ENCODE measurements at regions not wholly inside any gene's neighbourhood (a gene's known extent, or its start where the extent isn't known, plus 50 kb on each side); places are given as distances from the start of the nearest gene placed in this dataset.
"Not testable (repeated sequence)": the region's sequence is repeated elsewhere in the genome, so short reads cannot be mapped to it uniquely, and the experiment has no call there.

GRCh38 chr3:6301626-6302025 is 559.3 kb upstream of the GRM7 start:
- H3K4me3 ChIP-seq (replicated peaks; ENCODE audit: low read depth, low read length), result no peak overlapping the region
- TF ChIP-seq, protein P1, sequence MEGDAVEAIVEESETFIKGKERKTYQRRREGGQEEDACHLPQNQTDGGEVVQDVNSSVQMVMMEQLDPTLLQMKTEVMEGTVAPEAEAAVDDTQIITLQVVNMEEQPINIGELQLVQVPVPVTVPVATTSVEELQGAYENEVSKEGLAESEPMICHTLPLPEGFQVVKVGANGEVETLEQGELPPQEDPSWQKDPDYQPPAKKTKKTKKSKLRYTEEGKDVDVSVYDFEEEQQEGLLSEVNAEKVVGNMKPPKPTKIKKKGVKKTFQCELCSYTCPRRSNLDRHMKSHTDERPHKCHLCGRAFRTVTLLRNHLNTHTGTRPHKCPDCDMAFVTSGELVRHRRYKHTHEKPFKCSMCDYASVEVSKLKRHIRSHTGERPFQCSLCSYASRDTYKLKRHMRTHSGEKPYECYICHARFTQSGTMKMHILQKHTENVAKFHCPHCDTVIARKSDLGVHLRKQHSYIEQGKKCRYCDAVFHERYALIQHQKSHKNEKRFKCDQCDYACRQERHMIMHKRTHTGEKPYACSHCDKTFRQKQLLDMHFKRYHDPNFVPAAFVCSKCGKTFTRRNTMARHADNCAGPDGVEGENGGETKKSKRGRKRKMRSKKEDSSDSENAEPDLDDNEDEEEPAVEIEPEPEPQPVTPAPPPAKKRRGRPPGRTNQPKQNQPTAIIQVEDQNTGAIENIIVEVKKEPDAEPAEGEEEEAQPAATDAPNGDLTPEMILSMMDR (IDR thresholded peaks at IDR 0.05; ENCODE audit: low read length, missing control alignments), result no peak
- DNase-seq (ENCODE audit: low read depth), result no peak

DNA sequence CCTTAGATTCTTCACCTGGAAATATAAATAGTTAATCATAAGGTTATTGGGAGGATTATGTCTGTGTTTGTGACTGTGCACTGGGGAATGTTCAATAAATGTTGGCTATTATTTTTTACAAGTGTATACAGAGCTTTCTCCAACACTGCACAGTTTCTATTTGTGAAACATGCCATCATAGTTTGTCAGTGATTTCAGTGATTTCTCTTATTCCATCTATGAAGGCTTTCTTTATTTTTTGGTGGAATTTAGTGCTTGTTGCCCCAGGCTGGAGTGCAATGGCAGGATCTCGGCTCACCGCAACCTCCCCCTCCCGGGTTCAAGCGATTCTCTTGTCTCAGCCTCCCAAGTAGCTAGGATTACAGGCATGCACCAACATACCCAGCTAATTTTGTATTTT is 545.0 kb upstream of the GRM7 start:
- no peak for DNase-seq (ENCODE audit: low read depth)
- no peak overlapping the region for H3K4me3 ChIP-seq (replicated peaks; ENCODE audit: low read depth, low read length)
- TF ChIP-seq, protein P1 (IDR thresholded peaks at IDR 0.05; ENCODE audit: low read length, missing control alignments), result no peak

DNA sequence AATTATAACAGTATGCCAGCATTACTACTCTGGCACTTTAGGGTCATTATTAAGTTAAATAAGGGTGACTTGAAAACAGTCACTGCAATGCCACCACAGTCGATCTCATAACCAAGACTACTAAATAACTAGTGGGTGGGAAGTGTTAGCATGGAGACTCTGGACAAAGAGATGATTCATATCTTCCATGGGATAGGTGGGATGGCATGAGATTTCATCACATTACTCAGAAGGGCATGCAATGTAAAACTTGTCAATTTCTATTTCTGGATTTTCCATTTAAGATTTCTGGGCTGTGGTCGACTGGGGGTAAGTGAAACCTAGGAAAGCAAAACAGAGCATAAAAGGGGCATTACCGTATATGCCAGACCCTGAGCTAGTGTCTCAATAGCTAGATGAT is 538.9 kb upstream of the GRM7 start:
- TF ChIP-seq, protein P1 (IDR thresholded peaks at IDR 0.05; ENCODE audit: low read length, missing control alignments), result no peak
- no peak for DNase-seq (ENCODE audit: low read depth)
- H3K4me3 ChIP-seq (replicated peaks; ENCODE audit: low read depth, low read length), result no peak overlapping the region

- no peak for DNase-seq (ENCODE audit: low read depth)
- TF ChIP-seq, protein P1 (IDR thresholded peaks at IDR 0.05; ENCODE audit: low read length, missing control alignments), result no peak
- no peak overlapping the region for H3K4me3 ChIP-seq (replicated peaks; ENCODE audit: low read depth, low read length)
These were observed 534.1 kb upstream of the GRM7 start for GRCh38 chr3:6326771-6327170.

- not testable (repeated sequence) for H3K4me3 ChIP-seq (replicated peaks; ENCODE audit: low read depth, low read length); DNase-seq (ENCODE audit: low read depth)
These were observed 520.0 kb upstream of the GRM7 start for GRCh38 chr3:6340980-6341325.

DNA sequence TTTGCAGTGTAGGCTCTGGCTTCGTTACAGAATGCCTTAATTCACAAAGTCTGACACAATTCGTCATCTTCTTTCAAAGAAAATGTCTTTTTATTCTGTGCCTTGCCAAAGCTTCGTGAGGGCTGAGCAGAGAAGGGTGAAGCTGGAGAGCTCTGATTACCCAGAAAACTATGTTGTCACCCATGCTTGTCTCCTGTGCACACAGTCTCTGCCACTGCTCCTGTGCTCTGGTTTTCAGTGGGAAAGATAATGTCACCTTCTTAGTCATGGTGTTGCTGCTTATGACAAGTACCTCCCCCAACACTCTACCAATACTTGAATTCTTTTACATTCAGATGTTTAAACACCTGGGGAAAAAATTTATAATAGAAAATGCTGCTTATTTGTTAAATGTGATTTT is 509.2 kb upstream of the GRM7 start:
- DNase-seq (ENCODE audit: low read depth), result no peak
- TF ChIP-seq, protein P1 (IDR thresholded peaks at IDR 0.05; ENCODE audit: low read length, missing control alignments), result no peak
- H3K4me3 ChIP-seq (replicated peaks; ENCODE audit: low read depth, low read length), result no peak overlapping the region

- DNase-seq (ENCODE audit: low read depth), result no peak
- no peak overlapping the region for H3K4me3 ChIP-seq (replicated peaks; ENCODE audit: low read depth, low read length)
- TF ChIP-seq, protein P1 (IDR thresholded peaks at IDR 0.05; ENCODE audit: low read length, missing control alignments), result no peak
These were observed 506.3 kb upstream of the GRM7 start for GRCh38 chr3:6354653-6355052.

DNA sequence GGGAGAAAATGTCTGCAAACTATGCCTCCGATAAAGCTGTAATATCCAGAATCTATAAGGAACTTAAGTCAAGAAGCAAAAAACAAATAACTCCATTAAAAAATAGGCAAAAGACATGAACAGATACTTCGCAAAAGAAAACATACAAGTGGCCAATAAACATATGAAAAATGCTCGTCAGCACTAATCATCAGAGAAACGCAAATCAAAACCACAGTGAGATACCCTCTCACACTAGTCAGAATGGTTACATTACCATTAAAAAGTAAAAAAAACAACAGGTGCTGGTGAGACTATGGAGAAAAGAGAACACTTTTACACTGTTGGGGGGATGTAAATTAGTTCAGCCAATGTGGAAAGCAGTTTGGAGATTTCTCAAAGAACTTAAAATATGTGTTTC is 498.5 kb upstream of the GRM7 start:
- TF ChIP-seq, protein P1 (IDR thresholded peaks at IDR 0.05; ENCODE audit: low read length, missing control alignments), result no peak
- DNase-seq (ENCODE audit: low read depth), result no peak
- H3K4me3 ChIP-seq (replicated peaks; ENCODE audit: low read depth, low read length), result no peak overlapping the region
